K562 (cell line): ENCODE measurements at regions not wholly inside any gene's neighbourhood (a gene's known extent, or its start where the extent isn't known, plus 50 kb on each side); places are given as distances from the start of the nearest gene placed in this dataset.
A peak's percentile ranks its signal among the peaks of the same experiment; 100 is the strongest.

Experiments used
- CHAMP1 ChIP-seq: fragments of 450-650 bp; IDR thresholded peaks from 2 replicates; pipeline ENCODE4 v1.6.1; 2016; ENCODE audit warnings: mild to moderate bottlenecking
- DDX20 ChIP-seq: fragments of 450-650 bp; IDR thresholded peaks from 2 replicates; pipeline ENCODE4 v1.6.1; 2016; ENCODE audit warnings: missing genetic modification characterization, low read depth, mild to moderate bottlenecking, missing compliant biosample characterization, moderate library complexity
- DMBX1 ChIP-seq: fragments of 250-450 bp; sonication (Bioruptor Pico); IDR thresholded peaks from 2 replicates; pipeline ENCODE4 v1.8.0; 2022; ENCODE audit warnings: inconsistent platforms, mild to moderate bottlenecking, moderate library complexity, borderline replicate concordance
- HIVEP1 ChIP-seq: fragments of 250-450 bp; sonication (Bioruptor Pico); IDR thresholded peaks from 2 replicates; pipeline ENCODE4 v1.4.0; 2020; ENCODE audit warnings: mild to moderate bottlenecking
- L3MBTL2 ChIP-seq: fragments of 450-650 bp; IDR thresholded peaks from 2 replicates; pipeline ENCODE4 v1.6.1; 2016; ENCODE audit warnings: mild to moderate bottlenecking, moderate library complexity
- MEF2D ChIP-seq: conservative IDR thresholded peaks from 2 replicates; pipeline ENCODE4 v1.6.1; 2016; ENCODE audit warnings: low read depth, missing genetic modification characterization, missing compliant biosample characterization
- MGA ChIP-seq: fragments of 450-650 bp; IDR thresholded peaks from 2 replicates; pipeline ENCODE4 v1.6.1; 2016; ENCODE audit warnings: mild to moderate bottlenecking, moderate library complexity
- NR4A1 ChIP-seq, 2 experiments: fragments of 250-450 bp in 1 of 2; fragments of 450-650 bp in 1 of 2; sonication (Bioruptor Pico) in 1 of 2; IDR thresholded peaks; 2 replicates each; pipeline versions ENCODE4 v1.4.0 to v1.6.1; 2016 to 2020; ENCODE audit warnings: mild to moderate bottlenecking in 2 of 2, missing compliant biosample characterization in 1 of 2, missing genetic modification characterization in 1 of 2, moderate library complexity in 1 of 2
- SNRNP70 ChIP-seq: fragments of 200-400 bp; formaldehyde crosslinking; optimal IDR thresholded peaks from 2 replicates; pipeline ENCODE3; 2017; ENCODE audit warnings: low read depth, low read length
- ZNF561 ChIP-seq: fragments of 450-650 bp; formaldehyde crosslinking; conservative IDR thresholded peaks from 2 replicates; pipeline ENCODE4 v1.4.0; 2020; ENCODE audit warnings: mild to moderate bottlenecking, moderate library complexity
- ZNF583 ChIP-seq: fragments of 250-450 bp; sonication (Bioruptor Pico); IDR thresholded peaks from 2 replicates; pipeline ENCODE4 v1.4.0; 2020
- ZNF740 ChIP-seq, 3 experiments: fragments of 200-800 bp in 1 of 3; sonication (Bioruptor generic) in 1 of 3; sonication (generic) in 1 of 3; formaldehyde crosslinking in 1 of 3; IDR thresholded peaks; 2 replicates each; pipeline versions ENCODE4 v1.6.1 to v1.8.0; 2016 to 2022; ENCODE audit warnings: mild to moderate bottlenecking in 2 of 3, missing compliant biosample characterization in 2 of 3, missing genetic modification characterization in 2 of 3, missing genetic modification reagents in 1 of 3
- ZNF76 ChIP-seq: fragments of 250-450 bp; sonication (Bioruptor Pico); IDR thresholded peaks from 2 replicates; pipeline ENCODE4 v1.4.0; 2020; ENCODE audit warnings: mild to moderate bottlenecking, moderate library complexity, borderline replicate concordance

- peak; percentile 66; the same call in 1 of the 2 replicates for TF ChIP-seq DDX20 (tag)
- TF ChIP-seq L3MBTL2, result 0 out of 2 replicates have a peak, but pooled peaks have one; percentile 15
- no peak for TF ChIP-seq CHAMP1
- peak; percentile 25; the same call in 1 of the 2 replicates for TF ChIP-seq ZNF583 (CRISPR knock-in tag)
- TF ChIP-seq SNRNP70, result no peak
- 0 out of 2 replicates have a peak, but pooled peaks have one; percentile 28 for TF ChIP-seq HIVEP1
- no peak for TF ChIP-seq ZNF740 (CRISPR knock-in tag; IDR thresholded peaks at IDR 0.05)
- TF ChIP-seq ZNF740 (tag; IDR thresholded peaks at IDR 0.05), result 0 out of 4 replicates have a peak, but pooled peaks of 1 of the 2 experiments have one; percentile 51
- peak; percentile 83 for TF ChIP-seq DMBX1
- TF ChIP-seq MEF2D (tag), result no peak
- 0 out of 2 replicates have a peak, but pooled peaks have one; percentile 26 for TF ChIP-seq MGA
- TF ChIP-seq NR4A1 (CRISPR knock-in tag; IDR thresholded peaks at IDR 0.05), result no peak
- TF ChIP-seq NR4A1 (tag; IDR thresholded peaks at IDR 0.05), result 0 out of 2 replicates have a peak, but pooled peaks have one; percentile 73
- TF ChIP-seq ZNF76 (CRISPR knock-in tag), result no peak
- no peak for TF ChIP-seq ZNF561 (CRISPR knock-in tag)
Observed at GRCh38 chr9:38195737-38196161, 126.7 kb upstream of the SHB start (continued).
